CD14-positive monocyte (primary cell): ENCODE measurements at regions not wholly inside any gene's neighbourhood (a gene's known extent, or its start where the extent isn't known, plus 50 kb on each side); places are given as distances from the start of the nearest gene placed in this dataset.

Experiments
- DNase-seq, 3 donors: peaks; one replicate each; pipeline ENCODE4 v3.0.0-alpha.2; 2011 to 2022
- H2AFZ ChIP-seq: 2 replicates; pipeline ENCODE4 v1.6.0; 2012; ENCODE audit warnings: mild to moderate bottlenecking, low read depth, low read length, inconsistent platforms; ENCODE audit not compliant: insufficient read depth, poor library complexity, severe bottlenecking
- H3K27ac ChIP-seq, 2 donors: 1 replicate in 1 of 2; 2 replicates in 1 of 2; pipeline ENCODE4 v1.5.1; 2012 to 2013; ENCODE audit warnings: low read length in 2 of 2, control low read depth in 1 of 2, inconsistent platforms in 1 of 2, low read depth in 1 of 2, mild to moderate bottlenecking in 1 of 2
- H3K27me3 ChIP-seq, 2 donors: one replicate each; pipeline versions ENCODE4 v1.6.0 to v1.6.1; 2011 to 2013; ENCODE audit warnings: low read length in 2 of 2; ENCODE audit not compliant: control insufficient read depth in 2 of 2, insufficient read depth in 2 of 2
- H3K36me3 ChIP-seq, 2 donors: replicated peaks in 1 of 2; 1 replicate in 1 of 2; 2 replicates in 1 of 2; pipeline versions ENCODE4 v1.5.1 to v1.6.1; 2012 to 2013; ENCODE audit warnings: low read length in 2 of 2, control low read depth in 1 of 2, inconsistent platforms in 1 of 2, mild to moderate bottlenecking in 1 of 2; ENCODE audit not compliant: insufficient read depth in 2 of 2, control insufficient read depth in 1 of 2
- H3K4me1 ChIP-seq, 2 donors: 1 replicate in 1 of 2; 2 replicates in 1 of 2; pipeline versions ENCODE4 v1.5.1 to v1.6.1; 2012 to 2013; ENCODE audit warnings: low read length in 2 of 2, control low read depth in 1 of 2, inconsistent platforms in 1 of 2, mild to moderate bottlenecking in 1 of 2, moderate library complexity in 1 of 2; ENCODE audit not compliant: insufficient read depth in 2 of 2, control insufficient read depth in 1 of 2
- H3K4me2 ChIP-seq: replicated peaks from 2 replicates; pipeline ENCODE3; 2012; ENCODE audit warnings: low read length, moderate library complexity, mild to moderate bottlenecking; ENCODE audit not compliant: poor library complexity, severe bottlenecking; ENCODE audit errors: extremely low read depth
- H3K4me3 ChIP-seq, 3 experiments: fragments of 200-600 bp in 1 of 3; sonication (generic) in 1 of 3; replicated peaks in 1 of 3; 1 replicate in 2 of 3; 2 replicates in 1 of 3; pipeline ENCODE4 v1.5.1; 2011 to 2013; ENCODE audit warnings: low read length in 3 of 3, mild to moderate bottlenecking in 3 of 3, control low read depth in 2 of 3, low read depth in 2 of 3, inconsistent platforms in 1 of 3, moderate library complexity in 1 of 3
- H3K79me2 ChIP-seq: 2 replicates; pipeline ENCODE4 v1.6.0; 2012; ENCODE audit warnings: mild to moderate bottlenecking, control low read depth, inconsistent platforms, low read length, moderate library complexity; ENCODE audit not compliant: insufficient read depth
- H3K9ac ChIP-seq: 2 replicates; pipeline ENCODE4 v1.6.0; 2017; ENCODE audit warnings: low read length, mild to moderate bottlenecking; ENCODE audit not compliant: insufficient read depth, poor library complexity, severe bottlenecking
- H3K9me3 ChIP-seq, 2 donors: replicated peaks in 1 of 2; 1 replicate in 1 of 2; 2 replicates in 1 of 2; pipeline versions ENCODE4 v1.5.1 to v1.6.1; 2012 to 2013; ENCODE audit warnings: low read length in 2 of 2, control low read depth in 1 of 2; ENCODE audit not compliant: control insufficient read depth in 1 of 2, insufficient read depth in 1 of 2
- H4K20me1 ChIP-seq: 2 replicates; pipeline ENCODE4 v1.6.0; 2012; ENCODE audit warnings: mild to moderate bottlenecking, low read length, control low read depth, moderate library complexity; ENCODE audit not compliant: insufficient read depth
- H3K27ac Mint-ChIP-seq, 7 donors: one replicate each; pipeline ENCODE4 v1.8.0; 2020; ENCODE audit warnings: mild to moderate bottlenecking in 7 of 7, mixed read lengths in 7 of 7, moderate library complexity in 6 of 7, inconsistent platforms in 2 of 7
- H3K27me3 Mint-ChIP-seq, 3 donors: one replicate each; pipeline ENCODE4 v1.8.0; 2021 to 2022; ENCODE audit warnings: low read depth in 3 of 3, mild to moderate bottlenecking in 3 of 3, mixed read lengths in 3 of 3, moderate library complexity in 3 of 3, inconsistent platforms in 1 of 3
- H3K36me3 Mint-ChIP-seq, 2 donors: one replicate each; pipeline ENCODE4 v1.8.0; 2020; ENCODE audit warnings: mixed read lengths in 2 of 2, inconsistent platforms in 1 of 2, mild to moderate bottlenecking in 1 of 2
- H3K4me1 Mint-ChIP-seq: one replicate; pipeline ENCODE4 v1.8.0; 2020; ENCODE audit warnings: mild to moderate bottlenecking, mixed read lengths
- H3K4me3 Mint-ChIP-seq, 2 donors: one replicate each; pipeline ENCODE4 v1.8.0; 2020; ENCODE audit warnings: mild to moderate bottlenecking in 2 of 2, mixed read lengths in 2 of 2, moderate library complexity in 1 of 2
- H3K9me3 Mint-ChIP-seq, 7 donors: one replicate each; pipeline ENCODE4 v1.8.0; 2020 to 2022; ENCODE audit warnings: mixed read lengths in 7 of 7, mild to moderate bottlenecking in 6 of 7, moderate library complexity in 6 of 7, inconsistent platforms in 2 of 7
- WGBS: methylation state at CpG from one replicate; pipeline ENCODE4 v1.1.5; 2013; ENCODE audit warnings: missing lambda C conversion rate; ENCODE audit not compliant: insufficient coverage; 5-methylcytosine and 5-hydroxymethylcytosine counted together
- intact Hi-C, 2 donors: fragments of 100-400 bp; cut with micrococcal nuclease; formaldehyde crosslinking; loops; one replicate each; pipeline versions ENCODE4 v1.15.0 to v1.15.1; 2023
- TF ChIP-seq, protein P1 (sequence below): fragments of 200-600 bp; IDR thresholded peaks from one replicate; pipeline ENCODE4 v1.8.0; 2022; ENCODE audit warnings: antibody characterized with exemption, mild to moderate bottlenecking

DNA sequence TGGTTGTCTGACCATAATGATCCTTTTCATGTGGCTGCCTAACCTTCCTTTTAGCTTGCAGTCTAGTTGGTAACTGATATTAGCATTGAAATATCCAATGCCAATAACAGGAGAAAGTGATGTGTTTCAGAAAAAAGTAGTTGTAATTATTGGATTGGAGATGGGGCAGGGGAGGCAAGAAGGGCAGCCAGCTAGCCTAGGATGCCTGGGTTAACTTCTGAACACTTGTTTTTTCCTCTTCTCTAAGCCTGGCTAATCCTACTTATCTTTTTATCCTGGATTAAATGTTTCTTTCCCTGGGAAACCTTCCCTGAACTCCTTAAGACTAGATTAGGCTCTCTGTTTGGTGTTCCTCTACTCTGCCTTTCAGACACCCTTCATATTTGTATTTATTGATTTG lies 380.2 kb downstream of the TMEM135 start:
- Histone ChIP-seq H3K79me2 (no peaks in the 10 kb centered on the region), H3K9me3 (no peaks in the 10 kb centered on the region), H3K27ac (no peak overlapping the region), H3K27me3 (no peaks in the 10 kb centered on the region), H3K36me3 (no peaks in the 10 kb centered on the region), H2AFZ (no peak overlapping the region), H4K20me1 (no peaks in the 10 kb centered on the region), H3K9ac (no peak overlapping the region), H3K4me2 (no peak overlapping the region), H3K4me3 (no peak overlapping the region), H3K4me1 (no peaks in the 10 kb centered on the region)
- TF ChIP-seq, protein P1, sequence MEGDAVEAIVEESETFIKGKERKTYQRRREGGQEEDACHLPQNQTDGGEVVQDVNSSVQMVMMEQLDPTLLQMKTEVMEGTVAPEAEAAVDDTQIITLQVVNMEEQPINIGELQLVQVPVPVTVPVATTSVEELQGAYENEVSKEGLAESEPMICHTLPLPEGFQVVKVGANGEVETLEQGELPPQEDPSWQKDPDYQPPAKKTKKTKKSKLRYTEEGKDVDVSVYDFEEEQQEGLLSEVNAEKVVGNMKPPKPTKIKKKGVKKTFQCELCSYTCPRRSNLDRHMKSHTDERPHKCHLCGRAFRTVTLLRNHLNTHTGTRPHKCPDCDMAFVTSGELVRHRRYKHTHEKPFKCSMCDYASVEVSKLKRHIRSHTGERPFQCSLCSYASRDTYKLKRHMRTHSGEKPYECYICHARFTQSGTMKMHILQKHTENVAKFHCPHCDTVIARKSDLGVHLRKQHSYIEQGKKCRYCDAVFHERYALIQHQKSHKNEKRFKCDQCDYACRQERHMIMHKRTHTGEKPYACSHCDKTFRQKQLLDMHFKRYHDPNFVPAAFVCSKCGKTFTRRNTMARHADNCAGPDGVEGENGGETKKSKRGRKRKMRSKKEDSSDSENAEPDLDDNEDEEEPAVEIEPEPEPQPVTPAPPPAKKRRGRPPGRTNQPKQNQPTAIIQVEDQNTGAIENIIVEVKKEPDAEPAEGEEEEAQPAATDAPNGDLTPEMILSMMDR: no peak
- no peaks in the 10 kb centered on the region for H3K36me3 Mint-ChIP-seq
- no peak overlapping the region for H3K27ac Mint-ChIP-seq
- H3K27me3 Mint-ChIP-seq: peaks cover 0 to 1% (median 0%) of the 10 kb centered on the region in 3 donors
- intact Hi-C loops: no loop called here
- no peak overlapping the region for H3K4me3 Mint-ChIP-seq
- no peaks in the 10 kb centered on the region for H3K9me3 Mint-ChIP-seq
- no peaks in the 10 kb centered on the region for H3K4me1 Mint-ChIP-seq
- no peak for DNase-seq

- Mint-ChIP-seq H3K4me1 (peaks cover 4% of the 10 kb centered on the region), H3K36me3 (no peaks in the 10 kb centered on the region), H3K9me3 (peaks cover 1 to 9% (median 4%) of the 10 kb centered on the region in 7 donors), H3K27me3 (peaks cover 0 to 2% (median 0%) of the 10 kb centered on the region in 3 donors), H3K27ac (no peak overlapping the region), H3K4me3 (no peak overlapping the region)
- no CpG with 5 or more reads among the region's 3 CpGs for WGBS
- H2AFZ ChIP-seq: no peak overlapping the region
- H3K9ac ChIP-seq: no peak overlapping the region
- H3K36me3 ChIP-seq: no peaks in the 10 kb centered on the region
- TF ChIP-seq, protein P1: no peak
- H4K20me1 ChIP-seq: no peaks in the 10 kb centered on the region
- intact Hi-C loops: no loop called here
- H3K27ac ChIP-seq: no peak overlapping the region
- no peak overlapping the region for H3K4me3 ChIP-seq
- no peak for DNase-seq
- H3K27me3 ChIP-seq: no peaks in the 10 kb centered on the region
- H3K4me2 ChIP-seq: no peak overlapping the region
- no peaks in the 10 kb centered on the region for H3K79me2 ChIP-seq
- H3K9me3 ChIP-seq: no peaks in the 10 kb centered on the region
- H3K4me1 ChIP-seq: no peaks in the 10 kb centered on the region
These were observed 368.1 kb downstream of the TMEM135 start for GRCh38 chr11:87405843-87406242.
